ENCODE measurements at regions not wholly inside any gene's neighbourhood (a gene's known extent, or its start where the extent isn't known, plus 50 kb on each side); places are given as distances from the start of the nearest gene placed in this dataset.
"Not testable (repeated sequence)": the region's sequence is repeated elsewhere in the genome, so short reads cannot be mapped to it uniquely, and the experiment has no call there.

DNA sequence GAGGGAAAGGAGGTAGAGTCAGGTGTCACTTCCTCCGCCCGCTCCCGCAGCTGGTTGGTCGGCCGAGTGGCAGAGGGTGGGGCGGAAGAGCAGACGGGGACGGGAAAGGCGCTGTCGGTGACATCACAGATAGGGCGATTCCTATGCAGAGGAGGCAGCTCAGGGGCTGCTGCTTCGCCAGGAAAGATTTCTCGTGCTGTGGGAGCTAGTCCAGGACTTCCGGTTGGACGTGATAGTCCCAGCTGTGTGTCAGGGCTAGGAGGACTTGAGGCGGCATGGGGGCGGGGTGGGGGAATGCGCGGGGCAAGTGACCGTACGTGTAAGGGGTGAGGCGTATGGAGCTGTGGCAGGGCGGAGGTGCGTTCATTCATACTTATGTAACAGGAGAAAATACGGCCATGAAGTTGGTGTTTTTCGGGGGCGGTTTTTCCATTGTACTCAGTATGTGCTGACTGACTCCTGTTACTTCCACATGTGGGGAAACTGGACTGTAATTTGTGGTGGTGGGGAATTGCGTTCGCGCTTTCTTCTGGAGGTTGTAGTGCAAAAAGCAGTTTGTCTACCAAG, 60.1 kb upstream of the NBPF8 start:
- TF ChIP-seq, protein P1, sequence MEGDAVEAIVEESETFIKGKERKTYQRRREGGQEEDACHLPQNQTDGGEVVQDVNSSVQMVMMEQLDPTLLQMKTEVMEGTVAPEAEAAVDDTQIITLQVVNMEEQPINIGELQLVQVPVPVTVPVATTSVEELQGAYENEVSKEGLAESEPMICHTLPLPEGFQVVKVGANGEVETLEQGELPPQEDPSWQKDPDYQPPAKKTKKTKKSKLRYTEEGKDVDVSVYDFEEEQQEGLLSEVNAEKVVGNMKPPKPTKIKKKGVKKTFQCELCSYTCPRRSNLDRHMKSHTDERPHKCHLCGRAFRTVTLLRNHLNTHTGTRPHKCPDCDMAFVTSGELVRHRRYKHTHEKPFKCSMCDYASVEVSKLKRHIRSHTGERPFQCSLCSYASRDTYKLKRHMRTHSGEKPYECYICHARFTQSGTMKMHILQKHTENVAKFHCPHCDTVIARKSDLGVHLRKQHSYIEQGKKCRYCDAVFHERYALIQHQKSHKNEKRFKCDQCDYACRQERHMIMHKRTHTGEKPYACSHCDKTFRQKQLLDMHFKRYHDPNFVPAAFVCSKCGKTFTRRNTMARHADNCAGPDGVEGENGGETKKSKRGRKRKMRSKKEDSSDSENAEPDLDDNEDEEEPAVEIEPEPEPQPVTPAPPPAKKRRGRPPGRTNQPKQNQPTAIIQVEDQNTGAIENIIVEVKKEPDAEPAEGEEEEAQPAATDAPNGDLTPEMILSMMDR (IDR thresholded peaks at IDR 0.05): not testable (repeated sequence)
- not testable (repeated sequence) for TF ChIP-seq POLR2A (IDR thresholded peaks at IDR 0.05)

All from testis (tissue), 2 donors.